GM12873 (cell line): ENCODE measurements at regions not wholly inside any gene's neighbourhood (a gene's known extent, or its start where the extent isn't known, plus 50 kb on each side); places are given as distances from the start of the nearest gene placed in this dataset.

Experiments
- CTCF ChIP-seq: IDR thresholded peaks from 2 replicates; pipeline ENCODE4 v1.5.1; 2012; ENCODE audit warnings: low read depth, mild to moderate bottlenecking, moderate library complexity, low read length, control low read depth; ENCODE audit not compliant: insufficient read depth; ENCODE audit errors: missing control alignments

GRCh38 chr11:134617360-134617759 is 205.3 kb upstream of the B3GAT1 start:
- TF ChIP-seq CTCF: no peak

- no peak for TF ChIP-seq CTCF
Measured at GRCh38 chr11:134616038-134616437, 204.0 kb upstream of the B3GAT1 start.

GRCh38 chr11:134615041-134615615 is 203.1 kb upstream of the B3GAT1 start:
- no peak for TF ChIP-seq CTCF

GRCh38 chr11:134614141-134614540 is 202.1 kb upstream of the B3GAT1 start:
- TF ChIP-seq CTCF: no peak

GRCh38 chr11:134613646-134614045 is 201.6 kb upstream of the B3GAT1 start:
- TF ChIP-seq CTCF: no peak

- TF ChIP-seq CTCF: no peak
Measured at GRCh38 chr11:134612140-134613030, 200.3 kb upstream of the B3GAT1 start.

- no peak for TF ChIP-seq CTCF
Measured at GRCh38 chr11:134611537-134611936, 199.5 kb upstream of the B3GAT1 start.
